ENCODE measurements at regions not wholly inside any gene's neighbourhood (a gene's known extent, or its start where the extent isn't known, plus 50 kb on each side); places are given as distances from the start of the nearest gene placed in this dataset.
"Not testable (repeated sequence)": the region's sequence is repeated elsewhere in the genome, so short reads cannot be mapped to it uniquely, and the experiment has no call there.

DNA sequence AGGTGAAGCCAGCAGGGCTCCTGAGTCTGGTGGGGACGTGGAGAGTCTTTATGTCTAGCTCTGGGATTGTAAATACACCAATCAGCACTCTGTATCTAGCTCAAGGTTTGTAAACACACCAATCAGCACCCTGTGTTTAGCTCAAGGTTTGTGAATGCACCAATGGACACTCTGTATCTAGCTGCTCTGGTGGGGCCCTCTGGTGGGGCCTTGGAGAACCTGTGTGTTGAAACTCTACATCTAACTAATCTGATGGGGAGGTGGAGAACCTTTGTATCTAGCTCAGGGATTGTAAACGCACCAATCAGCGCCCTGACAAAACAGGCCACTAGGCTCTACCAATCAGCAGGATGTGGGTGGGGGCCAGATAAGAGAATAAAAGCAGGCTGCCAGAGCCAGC lies 240.6 kb upstream of the PTGER4 start:
- TF ChIP-seq, protein P1, sequence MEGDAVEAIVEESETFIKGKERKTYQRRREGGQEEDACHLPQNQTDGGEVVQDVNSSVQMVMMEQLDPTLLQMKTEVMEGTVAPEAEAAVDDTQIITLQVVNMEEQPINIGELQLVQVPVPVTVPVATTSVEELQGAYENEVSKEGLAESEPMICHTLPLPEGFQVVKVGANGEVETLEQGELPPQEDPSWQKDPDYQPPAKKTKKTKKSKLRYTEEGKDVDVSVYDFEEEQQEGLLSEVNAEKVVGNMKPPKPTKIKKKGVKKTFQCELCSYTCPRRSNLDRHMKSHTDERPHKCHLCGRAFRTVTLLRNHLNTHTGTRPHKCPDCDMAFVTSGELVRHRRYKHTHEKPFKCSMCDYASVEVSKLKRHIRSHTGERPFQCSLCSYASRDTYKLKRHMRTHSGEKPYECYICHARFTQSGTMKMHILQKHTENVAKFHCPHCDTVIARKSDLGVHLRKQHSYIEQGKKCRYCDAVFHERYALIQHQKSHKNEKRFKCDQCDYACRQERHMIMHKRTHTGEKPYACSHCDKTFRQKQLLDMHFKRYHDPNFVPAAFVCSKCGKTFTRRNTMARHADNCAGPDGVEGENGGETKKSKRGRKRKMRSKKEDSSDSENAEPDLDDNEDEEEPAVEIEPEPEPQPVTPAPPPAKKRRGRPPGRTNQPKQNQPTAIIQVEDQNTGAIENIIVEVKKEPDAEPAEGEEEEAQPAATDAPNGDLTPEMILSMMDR (conservative IDR thresholded peaks at IDR 0.05; ENCODE audit: low read length), result peak; percentile 22; the same call in 1 of the 2 replicates
- not testable (repeated sequence) for TF ChIP-seq EZH2phosphoT487 (IDR thresholded peaks at IDR 0.05; ENCODE audit: borderline replicate concordance)

All from Loucy (cell line).